Fibroblast of lung (primary cell): ENCODE measurements at regions not wholly inside any gene's neighbourhood (a gene's known extent, or its start where the extent isn't known, plus 50 kb on each side); places are given as distances from the start of the nearest gene placed in this dataset.

Experiments
- EZH2 ChIP-seq: IDR thresholded peaks from 2 replicates; pipeline ENCODE4 v1.5.1; 2012; ENCODE audit warnings: low read length, control low read depth, mild to moderate bottlenecking; ENCODE audit errors: missing control alignments
- TF ChIP-seq, protein P1 (sequence below), 2 donors: IDR thresholded peaks in 1 of 2; conservative IDR thresholded peaks in 1 of 2; 1 replicate in 1 of 2; 2 replicates in 1 of 2; pipeline ENCODE4 v1.5.1; 2011 to 2012; ENCODE audit warnings: low read length in 2 of 2, control low read depth in 1 of 2, inconsistent platforms in 1 of 2, low read depth in 1 of 2, mild to moderate bottlenecking in 1 of 2

- no peak for TF ChIP-seq EZH2
- TF ChIP-seq, protein P1, sequence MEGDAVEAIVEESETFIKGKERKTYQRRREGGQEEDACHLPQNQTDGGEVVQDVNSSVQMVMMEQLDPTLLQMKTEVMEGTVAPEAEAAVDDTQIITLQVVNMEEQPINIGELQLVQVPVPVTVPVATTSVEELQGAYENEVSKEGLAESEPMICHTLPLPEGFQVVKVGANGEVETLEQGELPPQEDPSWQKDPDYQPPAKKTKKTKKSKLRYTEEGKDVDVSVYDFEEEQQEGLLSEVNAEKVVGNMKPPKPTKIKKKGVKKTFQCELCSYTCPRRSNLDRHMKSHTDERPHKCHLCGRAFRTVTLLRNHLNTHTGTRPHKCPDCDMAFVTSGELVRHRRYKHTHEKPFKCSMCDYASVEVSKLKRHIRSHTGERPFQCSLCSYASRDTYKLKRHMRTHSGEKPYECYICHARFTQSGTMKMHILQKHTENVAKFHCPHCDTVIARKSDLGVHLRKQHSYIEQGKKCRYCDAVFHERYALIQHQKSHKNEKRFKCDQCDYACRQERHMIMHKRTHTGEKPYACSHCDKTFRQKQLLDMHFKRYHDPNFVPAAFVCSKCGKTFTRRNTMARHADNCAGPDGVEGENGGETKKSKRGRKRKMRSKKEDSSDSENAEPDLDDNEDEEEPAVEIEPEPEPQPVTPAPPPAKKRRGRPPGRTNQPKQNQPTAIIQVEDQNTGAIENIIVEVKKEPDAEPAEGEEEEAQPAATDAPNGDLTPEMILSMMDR (conservative IDR thresholded peaks at IDR 0.05 in 1 of 2, IDR thresholded peaks at IDR 0.05 in 1 of 2; ENCODE audit: low read depth in 1 of 2, low read length in 2 of 2): no peak
Measured at GRCh38 chr7:115869801-115870200, 160.8 kb downstream of the TFEC start.
